Endothelial cell (in vitro differentiated cells): ENCODE measurements at regions not wholly inside any gene's neighbourhood (a gene's known extent, or its start where the extent isn't known, plus 50 kb on each side); places are given as distances from the start of the nearest gene placed in this dataset.
"Not testable (repeated sequence)": the region's sequence is repeated elsewhere in the genome, so short reads cannot be mapped to it uniquely, and the experiment has no call there.

Experiments
- DNase-seq: peaks from one replicate; pipeline ENCODE4 v3.0.0; 2021; ENCODE audit warnings: low spot score
- H3K27ac Mint-ChIP-seq: one replicate; pipeline ENCODE4 v1.8.0; 2021; ENCODE audit warnings: mixed read lengths, inconsistent platforms; ENCODE audit not compliant: unreplicated experiment
- H3K27me3 Mint-ChIP-seq: one replicate; pipeline ENCODE4 v1.8.0; 2021; ENCODE audit warnings: mild to moderate bottlenecking, moderate library complexity, mixed read lengths, inconsistent platforms; ENCODE audit not compliant: unreplicated experiment
- H3K36me3 Mint-ChIP-seq: one replicate; pipeline ENCODE4 v1.8.0; 2021; ENCODE audit warnings: mild to moderate bottlenecking, low read depth, mixed read lengths, inconsistent platforms; ENCODE audit not compliant: unreplicated experiment
- H3K4me1 Mint-ChIP-seq: one replicate; pipeline ENCODE4 v1.8.0; 2021; ENCODE audit warnings: mild to moderate bottlenecking, mixed read lengths, inconsistent platforms; ENCODE audit not compliant: unreplicated experiment
- H3K4me3 Mint-ChIP-seq: one replicate; pipeline ENCODE4 v1.8.0; 2021; ENCODE audit warnings: mild to moderate bottlenecking, mixed read lengths, inconsistent platforms; ENCODE audit not compliant: unreplicated experiment
- H3K9me3 Mint-ChIP-seq: one replicate; pipeline ENCODE4 v1.8.0; 2021; ENCODE audit warnings: mixed read lengths, inconsistent platforms; ENCODE audit not compliant: unreplicated experiment
- TF ChIP-seq, protein P1 (sequence below): fragments of 200-600 bp; sonication (generic); IDR thresholded peaks from one replicate; pipeline ENCODE4 v1.5.0; 2021; ENCODE audit warnings: antibody characterized with exemption; ENCODE audit not compliant: unreplicated experiment

DNA sequence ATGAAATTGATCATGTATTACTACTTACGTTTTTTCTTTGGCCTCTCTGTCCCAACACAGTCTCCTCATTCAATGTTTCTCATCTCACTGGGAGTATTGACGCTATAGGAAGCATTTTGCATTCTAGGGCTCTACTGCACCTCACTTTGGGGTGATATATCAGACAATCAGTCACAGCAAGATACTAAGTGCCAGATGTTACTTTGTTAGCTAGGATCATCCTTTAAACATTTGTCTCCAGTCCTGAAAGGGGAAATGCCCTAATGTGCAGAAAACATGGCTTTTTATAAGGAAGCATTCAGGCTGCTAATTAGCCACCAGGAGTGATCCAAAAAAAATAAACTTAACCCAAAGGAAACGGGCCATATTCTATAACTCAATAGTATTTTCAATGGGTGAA, 409.1 kb downstream of the RWDD3 start:
- no peak for DNase-seq
- Mint-ChIP-seq H3K4me1 (no peaks in the 10 kb centered on the region), H3K9me3 (no peaks in the 10 kb centered on the region), H3K27ac (no peak overlapping the region), H3K4me3 (no peak overlapping the region), H3K27me3 (peaks cover 1% of the 10 kb centered on the region), H3K36me3 (peaks cover 6% of the 10 kb centered on the region)
- TF ChIP-seq, protein P1, sequence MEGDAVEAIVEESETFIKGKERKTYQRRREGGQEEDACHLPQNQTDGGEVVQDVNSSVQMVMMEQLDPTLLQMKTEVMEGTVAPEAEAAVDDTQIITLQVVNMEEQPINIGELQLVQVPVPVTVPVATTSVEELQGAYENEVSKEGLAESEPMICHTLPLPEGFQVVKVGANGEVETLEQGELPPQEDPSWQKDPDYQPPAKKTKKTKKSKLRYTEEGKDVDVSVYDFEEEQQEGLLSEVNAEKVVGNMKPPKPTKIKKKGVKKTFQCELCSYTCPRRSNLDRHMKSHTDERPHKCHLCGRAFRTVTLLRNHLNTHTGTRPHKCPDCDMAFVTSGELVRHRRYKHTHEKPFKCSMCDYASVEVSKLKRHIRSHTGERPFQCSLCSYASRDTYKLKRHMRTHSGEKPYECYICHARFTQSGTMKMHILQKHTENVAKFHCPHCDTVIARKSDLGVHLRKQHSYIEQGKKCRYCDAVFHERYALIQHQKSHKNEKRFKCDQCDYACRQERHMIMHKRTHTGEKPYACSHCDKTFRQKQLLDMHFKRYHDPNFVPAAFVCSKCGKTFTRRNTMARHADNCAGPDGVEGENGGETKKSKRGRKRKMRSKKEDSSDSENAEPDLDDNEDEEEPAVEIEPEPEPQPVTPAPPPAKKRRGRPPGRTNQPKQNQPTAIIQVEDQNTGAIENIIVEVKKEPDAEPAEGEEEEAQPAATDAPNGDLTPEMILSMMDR: no peak

DNA sequence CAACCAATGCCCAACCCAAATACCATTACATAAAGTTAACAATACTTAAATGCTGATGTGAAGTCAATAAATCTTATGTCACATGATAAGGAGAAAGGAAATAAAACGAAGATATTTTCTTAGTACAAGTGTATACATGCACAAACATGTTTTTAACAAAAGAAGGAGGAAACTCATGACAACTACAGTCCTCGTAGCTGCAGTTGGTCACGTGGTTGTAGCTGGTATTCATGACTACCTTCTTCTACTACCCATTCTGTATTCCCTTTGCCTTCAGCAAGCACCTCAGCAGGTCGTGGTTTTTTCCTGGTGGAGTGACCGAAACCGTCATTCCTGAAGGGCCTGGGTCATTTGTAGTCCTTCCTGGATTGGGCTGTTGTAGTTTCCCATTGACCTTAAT, 411.1 kb downstream of the RWDD3 start:
- DNase-seq, H3K4me1 Mint-ChIP-seq, H3K27me3 Mint-ChIP-seq, H3K36me3 Mint-ChIP-seq, H3K4me3 Mint-ChIP-seq, H3K9me3 Mint-ChIP-seq, H3K27ac Mint-ChIP-seq: not testable (repeated sequence)

DNA sequence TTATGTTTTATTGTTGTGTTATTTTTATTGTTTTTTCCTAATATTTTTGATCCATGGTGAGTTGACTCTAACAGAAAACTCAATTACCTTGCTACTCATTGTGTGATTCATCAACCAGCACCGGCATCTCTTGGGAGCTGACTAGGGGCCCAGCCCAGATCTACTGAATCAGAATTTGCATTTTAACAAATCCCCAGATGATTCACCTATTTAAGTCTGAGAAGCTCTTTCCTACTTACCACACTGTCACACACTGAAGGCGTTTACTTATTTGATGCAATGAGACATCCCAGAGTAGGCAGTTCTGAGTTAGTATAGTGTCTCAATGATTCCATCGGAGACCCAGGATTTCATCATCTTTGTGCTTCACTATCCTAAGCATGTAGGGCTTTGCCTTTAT, 416.6 kb downstream of the RWDD3 start:
- no peak for DNase-seq
- Mint-ChIP-seq H3K36me3 (no peaks in the 10 kb centered on the region), H3K27me3 (no peaks in the 10 kb centered on the region), H3K27ac (no peak overlapping the region), H3K4me1 (no peaks in the 10 kb centered on the region), H3K4me3 (no peak overlapping the region), H3K9me3 (no peaks in the 10 kb centered on the region)
- TF ChIP-seq, protein P1: no peak

DNA sequence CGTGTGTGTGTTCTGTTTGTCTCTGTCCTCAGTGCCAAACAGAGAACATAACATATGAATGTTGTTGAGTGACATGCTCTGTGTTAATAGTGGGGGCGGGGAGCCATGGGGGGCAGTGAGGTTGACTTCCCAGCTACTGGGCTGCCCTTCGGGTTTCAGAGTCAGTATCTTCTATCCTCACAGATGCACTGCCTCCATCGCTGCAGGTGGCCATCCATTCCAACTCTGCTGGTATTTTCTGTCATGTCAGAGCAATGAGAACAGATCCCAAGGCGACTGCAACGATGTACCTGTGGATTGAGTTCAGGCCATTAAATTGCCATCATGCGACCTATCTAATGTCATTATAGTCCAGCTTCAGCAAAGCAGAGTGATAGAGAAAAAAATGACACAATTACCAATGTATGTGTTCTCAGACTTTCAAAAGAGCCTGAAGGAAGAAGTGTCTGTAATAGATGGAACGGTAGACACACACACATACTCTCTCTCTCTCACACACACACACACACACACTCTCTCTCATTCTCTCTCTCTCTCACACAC, 418.5 kb downstream of the RWDD3 start:
- no peaks in the 10 kb centered on the region for H3K9me3 Mint-ChIP-seq
- no peaks in the 10 kb centered on the region for H3K36me3 Mint-ChIP-seq
- H3K27me3 Mint-ChIP-seq: no peaks in the 10 kb centered on the region
- H3K4me3 Mint-ChIP-seq: no peak overlapping the region
- H3K27ac Mint-ChIP-seq: no peak overlapping the region
- no peak for DNase-seq
- H3K4me1 Mint-ChIP-seq: no peaks in the 10 kb centered on the region
- TF ChIP-seq, protein P1: no peak

DNA sequence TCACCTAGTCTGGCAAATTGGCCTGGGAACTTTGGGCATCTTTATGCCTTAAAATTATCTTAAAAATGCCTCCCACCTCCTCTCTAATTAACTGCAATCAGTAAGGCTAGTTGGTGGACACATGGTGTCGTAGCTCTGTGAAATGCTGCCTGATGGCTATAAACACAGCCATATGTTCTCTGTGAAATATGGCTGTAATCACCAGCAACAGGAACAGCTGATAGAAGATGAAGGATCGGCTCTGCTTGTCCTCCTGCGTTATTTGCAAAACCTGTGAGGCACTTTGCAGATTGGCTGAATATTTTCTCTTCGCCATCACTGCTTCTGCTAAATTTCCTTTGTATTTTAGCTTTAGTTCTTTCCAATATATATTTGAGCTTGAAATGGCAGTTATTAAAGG, 419.6 kb downstream of the RWDD3 start:
- DNase-seq: no peak
- H3K27ac Mint-ChIP-seq: no peak overlapping the region
- H3K36me3 Mint-ChIP-seq: no peaks in the 10 kb centered on the region
- H3K4me1 Mint-ChIP-seq: no peaks in the 10 kb centered on the region
- H3K9me3 Mint-ChIP-seq: no peaks in the 10 kb centered on the region
- no peak overlapping the region for H3K4me3 Mint-ChIP-seq
- TF ChIP-seq, protein P1: no peak
- no peaks in the 10 kb centered on the region for H3K27me3 Mint-ChIP-seq
